CD14-positive monocyte (primary cell): ENCODE measurements at regions not wholly inside any gene's neighbourhood (a gene's known extent, or its start where the extent isn't known, plus 50 kb on each side); places are given as distances from the start of the nearest gene placed in this dataset.

Experiments
- DNase-seq, 3 donors: peaks; one replicate each; pipeline ENCODE4 v3.0.0-alpha.2; 2011 to 2022
- H2AFZ ChIP-seq: 2 replicates; pipeline ENCODE4 v1.6.0; 2012; ENCODE audit warnings: mild to moderate bottlenecking, low read depth, low read length, inconsistent platforms; ENCODE audit not compliant: insufficient read depth, poor library complexity, severe bottlenecking
- H3K27ac ChIP-seq, 2 donors: 1 replicate in 1 of 2; 2 replicates in 1 of 2; pipeline ENCODE4 v1.5.1; 2012 to 2013; ENCODE audit warnings: low read length in 2 of 2, control low read depth in 1 of 2, inconsistent platforms in 1 of 2, low read depth in 1 of 2, mild to moderate bottlenecking in 1 of 2
- H3K27me3 ChIP-seq, 2 donors: one replicate each; pipeline versions ENCODE4 v1.6.0 to v1.6.1; 2011 to 2013; ENCODE audit warnings: low read length in 2 of 2; ENCODE audit not compliant: control insufficient read depth in 2 of 2, insufficient read depth in 2 of 2
- H3K36me3 ChIP-seq, 2 donors: replicated peaks in 1 of 2; 1 replicate in 1 of 2; 2 replicates in 1 of 2; pipeline versions ENCODE4 v1.5.1 to v1.6.1; 2012 to 2013; ENCODE audit warnings: low read length in 2 of 2, control low read depth in 1 of 2, inconsistent platforms in 1 of 2, mild to moderate bottlenecking in 1 of 2; ENCODE audit not compliant: insufficient read depth in 2 of 2, control insufficient read depth in 1 of 2
- H3K4me1 ChIP-seq, 2 donors: 1 replicate in 1 of 2; 2 replicates in 1 of 2; pipeline versions ENCODE4 v1.5.1 to v1.6.1; 2012 to 2013; ENCODE audit warnings: low read length in 2 of 2, control low read depth in 1 of 2, inconsistent platforms in 1 of 2, mild to moderate bottlenecking in 1 of 2, moderate library complexity in 1 of 2; ENCODE audit not compliant: insufficient read depth in 2 of 2, control insufficient read depth in 1 of 2
- H3K4me2 ChIP-seq: replicated peaks from 2 replicates; pipeline ENCODE3; 2012; ENCODE audit warnings: low read length, moderate library complexity, mild to moderate bottlenecking; ENCODE audit not compliant: poor library complexity, severe bottlenecking; ENCODE audit errors: extremely low read depth
- H3K4me3 ChIP-seq, 3 experiments: fragments of 200-600 bp in 1 of 3; sonication (generic) in 1 of 3; replicated peaks in 1 of 3; 1 replicate in 2 of 3; 2 replicates in 1 of 3; pipeline ENCODE4 v1.5.1; 2011 to 2013; ENCODE audit warnings: low read length in 3 of 3, mild to moderate bottlenecking in 3 of 3, control low read depth in 2 of 3, low read depth in 2 of 3, inconsistent platforms in 1 of 3, moderate library complexity in 1 of 3
- H3K79me2 ChIP-seq: 2 replicates; pipeline ENCODE4 v1.6.0; 2012; ENCODE audit warnings: mild to moderate bottlenecking, control low read depth, inconsistent platforms, low read length, moderate library complexity; ENCODE audit not compliant: insufficient read depth
- H3K9ac ChIP-seq: 2 replicates; pipeline ENCODE4 v1.6.0; 2017; ENCODE audit warnings: low read length, mild to moderate bottlenecking; ENCODE audit not compliant: insufficient read depth, poor library complexity, severe bottlenecking
- H3K9me3 ChIP-seq, 2 donors: replicated peaks in 1 of 2; 1 replicate in 1 of 2; 2 replicates in 1 of 2; pipeline versions ENCODE4 v1.5.1 to v1.6.1; 2012 to 2013; ENCODE audit warnings: low read length in 2 of 2, control low read depth in 1 of 2; ENCODE audit not compliant: control insufficient read depth in 1 of 2, insufficient read depth in 1 of 2
- H4K20me1 ChIP-seq: 2 replicates; pipeline ENCODE4 v1.6.0; 2012; ENCODE audit warnings: mild to moderate bottlenecking, low read length, control low read depth, moderate library complexity; ENCODE audit not compliant: insufficient read depth
- H3K27ac Mint-ChIP-seq, 7 donors: one replicate each; pipeline ENCODE4 v1.8.0; 2020; ENCODE audit warnings: mild to moderate bottlenecking in 7 of 7, mixed read lengths in 7 of 7, moderate library complexity in 6 of 7, inconsistent platforms in 2 of 7
- H3K27me3 Mint-ChIP-seq, 3 donors: one replicate each; pipeline ENCODE4 v1.8.0; 2021 to 2022; ENCODE audit warnings: low read depth in 3 of 3, mild to moderate bottlenecking in 3 of 3, mixed read lengths in 3 of 3, moderate library complexity in 3 of 3, inconsistent platforms in 1 of 3
- H3K36me3 Mint-ChIP-seq, 2 donors: one replicate each; pipeline ENCODE4 v1.8.0; 2020; ENCODE audit warnings: mixed read lengths in 2 of 2, inconsistent platforms in 1 of 2, mild to moderate bottlenecking in 1 of 2
- H3K4me1 Mint-ChIP-seq: one replicate; pipeline ENCODE4 v1.8.0; 2020; ENCODE audit warnings: mild to moderate bottlenecking, mixed read lengths
- H3K4me3 Mint-ChIP-seq, 2 donors: one replicate each; pipeline ENCODE4 v1.8.0; 2020; ENCODE audit warnings: mild to moderate bottlenecking in 2 of 2, mixed read lengths in 2 of 2, moderate library complexity in 1 of 2
- H3K9me3 Mint-ChIP-seq, 7 donors: one replicate each; pipeline ENCODE4 v1.8.0; 2020 to 2022; ENCODE audit warnings: mixed read lengths in 7 of 7, mild to moderate bottlenecking in 6 of 7, moderate library complexity in 6 of 7, inconsistent platforms in 2 of 7
- WGBS: methylation state at CpG from one replicate; pipeline ENCODE4 v1.1.5; 2013; ENCODE audit warnings: missing lambda C conversion rate; ENCODE audit not compliant: insufficient coverage; 5-methylcytosine and 5-hydroxymethylcytosine counted together
- intact Hi-C, 2 donors: fragments of 100-400 bp; cut with micrococcal nuclease; formaldehyde crosslinking; loops; one replicate each; pipeline versions ENCODE4 v1.15.0 to v1.15.1; 2023
- TF ChIP-seq, protein P1 (sequence below): fragments of 200-600 bp; IDR thresholded peaks from one replicate; pipeline ENCODE4 v1.8.0; 2022; ENCODE audit warnings: antibody characterized with exemption, mild to moderate bottlenecking

DNA sequence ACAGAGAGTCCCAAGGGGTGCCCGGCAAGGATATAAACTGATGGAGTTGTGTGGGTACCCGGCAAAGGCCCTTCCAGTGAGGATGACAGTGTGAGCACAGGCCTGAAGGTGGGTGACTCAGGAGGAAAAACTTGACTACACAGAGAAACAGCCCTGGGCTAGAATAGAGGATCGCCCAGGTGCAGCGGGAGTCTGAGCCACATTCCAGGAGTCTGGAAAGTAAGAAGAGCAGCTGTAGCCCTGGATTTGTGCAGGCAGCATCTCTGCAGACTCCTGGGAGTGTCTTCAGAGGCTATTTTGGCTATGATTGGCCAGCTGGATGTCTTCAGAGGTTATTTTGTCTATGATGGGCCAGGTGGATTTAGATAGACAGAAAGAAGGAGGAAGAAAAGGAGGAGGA is 367.6 kb upstream of the MKI67 start:
- Histone ChIP-seq H4K20me1 (no peaks in the 10 kb centered on the region), H3K4me2 (no peak overlapping the region), H3K27me3 (no peaks in the 10 kb centered on the region), H3K79me2 (no peaks in the 10 kb centered on the region), H3K4me3 (no peak overlapping the region), H3K27ac (no peak overlapping the region), H2AFZ (no peak overlapping the region), H3K9me3 (no peaks in the 10 kb centered on the region), H3K36me3 (no peaks in the 10 kb centered on the region), H3K4me1 (no peaks in the 10 kb centered on the region), H3K9ac (no peak overlapping the region)
- TF ChIP-seq, protein P1, sequence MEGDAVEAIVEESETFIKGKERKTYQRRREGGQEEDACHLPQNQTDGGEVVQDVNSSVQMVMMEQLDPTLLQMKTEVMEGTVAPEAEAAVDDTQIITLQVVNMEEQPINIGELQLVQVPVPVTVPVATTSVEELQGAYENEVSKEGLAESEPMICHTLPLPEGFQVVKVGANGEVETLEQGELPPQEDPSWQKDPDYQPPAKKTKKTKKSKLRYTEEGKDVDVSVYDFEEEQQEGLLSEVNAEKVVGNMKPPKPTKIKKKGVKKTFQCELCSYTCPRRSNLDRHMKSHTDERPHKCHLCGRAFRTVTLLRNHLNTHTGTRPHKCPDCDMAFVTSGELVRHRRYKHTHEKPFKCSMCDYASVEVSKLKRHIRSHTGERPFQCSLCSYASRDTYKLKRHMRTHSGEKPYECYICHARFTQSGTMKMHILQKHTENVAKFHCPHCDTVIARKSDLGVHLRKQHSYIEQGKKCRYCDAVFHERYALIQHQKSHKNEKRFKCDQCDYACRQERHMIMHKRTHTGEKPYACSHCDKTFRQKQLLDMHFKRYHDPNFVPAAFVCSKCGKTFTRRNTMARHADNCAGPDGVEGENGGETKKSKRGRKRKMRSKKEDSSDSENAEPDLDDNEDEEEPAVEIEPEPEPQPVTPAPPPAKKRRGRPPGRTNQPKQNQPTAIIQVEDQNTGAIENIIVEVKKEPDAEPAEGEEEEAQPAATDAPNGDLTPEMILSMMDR = no peak
- Mint-ChIP-seq H3K4me3 (no peak overlapping the region), H3K4me1 (no peaks in the 10 kb centered on the region), H3K27me3 (peaks cover 0 to 2% (median 0%) of the 10 kb centered on the region in 3 donors), H3K27ac (no peak overlapping the region), H3K36me3 (no peaks in the 10 kb centered on the region), H3K9me3 (peaks cover 0 to 6% (median 1%) of the 10 kb centered on the region in 7 donors)
- DNase-seq = no peak
- intact Hi-C loops = no loop called here
- 83% methylated on average over 4 of the region's 4 CpGs for WGBS

DNA sequence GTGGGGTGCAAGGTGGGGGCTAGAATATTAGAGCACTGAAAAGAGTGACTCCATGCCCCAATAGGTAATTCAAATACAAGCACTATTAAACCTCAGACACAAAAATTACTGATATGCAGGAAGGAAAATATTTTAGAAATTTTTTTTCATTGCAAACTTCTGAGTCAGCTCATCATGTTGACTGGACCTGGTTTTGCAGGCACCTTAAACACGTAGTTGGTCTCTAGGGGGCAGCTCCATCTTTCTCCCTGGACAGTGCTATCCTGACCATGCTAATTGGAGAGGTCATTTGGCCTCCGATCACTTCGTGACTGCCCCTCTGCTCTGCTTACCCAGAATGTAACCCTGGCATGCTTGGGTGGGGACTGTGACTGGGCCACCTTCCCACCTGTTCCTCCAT is 368.4 kb upstream of the MKI67 start:
- intact Hi-C loops = no loop called here
- no peaks in the 10 kb centered on the region for H3K4me1 Mint-ChIP-seq
- no peaks in the 10 kb centered on the region for H3K36me3 Mint-ChIP-seq
- no peak overlapping the region for H3K4me3 Mint-ChIP-seq
- H3K27me3 Mint-ChIP-seq = peaks cover 0 to 2% (median 0%) of the 10 kb centered on the region in 3 donors
- Histone ChIP-seq H3K9ac (no peak overlapping the region), H3K4me2 (no peak overlapping the region), H3K36me3 (no peaks in the 10 kb centered on the region), H3K27me3 (no peaks in the 10 kb centered on the region), H3K9me3 (no peaks in the 10 kb centered on the region), H3K27ac (no peak overlapping the region), H3K4me1 (no peaks in the 10 kb centered on the region), H3K79me2 (no peaks in the 10 kb centered on the region), H3K4me3 (no peak overlapping the region), H2AFZ (no peak overlapping the region), H4K20me1 (no peaks in the 10 kb centered on the region)
- WGBS = 80% methylated on average over 1 of the region's 3 CpGs
- peaks cover 0 to 6% (median 0%) of the 10 kb centered on the region in 7 donors for H3K9me3 Mint-ChIP-seq
- no peak overlapping the region for H3K27ac Mint-ChIP-seq
- TF ChIP-seq, protein P1 = no peak
- no peak for DNase-seq
